Ishikawa (cell line): ENCODE measurements at regions not wholly inside any gene's neighbourhood (a gene's known extent, or its start where the extent isn't known, plus 50 kb on each side); places are given as distances from the start of the nearest gene placed in this dataset.

Experiments
- CEBPB ChIP-seq: IDR thresholded peaks from 2 replicates; pipeline ENCODE4 v1.6.1; 2012
- CREB1 ChIP-seq: IDR thresholded peaks from 2 replicates; pipeline ENCODE4 v1.6.1; 2012; ENCODE audit warnings: low read depth
- EGR1 ChIP-seq: IDR thresholded peaks from 2 replicates; pipeline ENCODE4 v1.6.1; 2012
- EP300 ChIP-seq: IDR thresholded peaks from 2 replicates; pipeline ENCODE4 v1.6.1; 2012; ENCODE audit warnings: borderline replicate concordance
- FOXM1 ChIP-seq: IDR thresholded peaks from 2 replicates; pipeline ENCODE4 v1.6.1; 2012; ENCODE audit warnings: low read depth, borderline replicate concordance
- MAX ChIP-seq: IDR thresholded peaks from 2 replicates; pipeline ENCODE4 v1.6.1; 2012
- NFIC ChIP-seq: IDR thresholded peaks from 2 replicates; pipeline ENCODE4 v1.6.1; 2012
- RAD21 ChIP-seq: IDR thresholded peaks from 2 replicates; pipeline ENCODE4 v1.6.1; 2012; ENCODE audit warnings: low read depth
- REST ChIP-seq: IDR thresholded peaks from 2 replicates; pipeline ENCODE4 v1.6.1; 2012; ENCODE audit warnings: low read depth, mild to moderate bottlenecking
- TAF1 ChIP-seq: IDR thresholded peaks from 2 replicates; pipeline ENCODE4 v1.6.1; 2012; ENCODE audit warnings: low read depth, mild to moderate bottlenecking
- TCF12 ChIP-seq: IDR thresholded peaks from 2 replicates; pipeline ENCODE4 v1.6.1; 2012; ENCODE audit warnings: low read depth
- TEAD4 ChIP-seq: IDR thresholded peaks from 2 replicates; pipeline ENCODE4 v1.6.1; 2012
- YY1 ChIP-seq: IDR thresholded peaks from 2 replicates; pipeline ENCODE4 v1.6.1; 2012; ENCODE audit warnings: low read depth
- ZBTB7A ChIP-seq: IDR thresholded peaks from 2 replicates; pipeline ENCODE4 v1.6.1; 2012; ENCODE audit warnings: low read depth
- TF ChIP-seq, protein P1 (sequence below): IDR thresholded peaks from 2 replicates; pipeline ENCODE4 v1.6.1; 2012

GRCh38 chr10:3445648-3446047 is 273.1 kb upstream of the PITRM1 start:
- TF ChIP-seq EGR1, result no peak
- no peak for TF ChIP-seq ZBTB7A
- TF ChIP-seq EP300, result no peak
- TF ChIP-seq TAF1, result no peak
- TF ChIP-seq REST, result no peak
- no peak for TF ChIP-seq YY1
- TF ChIP-seq NFIC, result no peak
- no peak for TF ChIP-seq TEAD4
- no peak for TF ChIP-seq CREB1
- no peak for TF ChIP-seq TCF12

DNA sequence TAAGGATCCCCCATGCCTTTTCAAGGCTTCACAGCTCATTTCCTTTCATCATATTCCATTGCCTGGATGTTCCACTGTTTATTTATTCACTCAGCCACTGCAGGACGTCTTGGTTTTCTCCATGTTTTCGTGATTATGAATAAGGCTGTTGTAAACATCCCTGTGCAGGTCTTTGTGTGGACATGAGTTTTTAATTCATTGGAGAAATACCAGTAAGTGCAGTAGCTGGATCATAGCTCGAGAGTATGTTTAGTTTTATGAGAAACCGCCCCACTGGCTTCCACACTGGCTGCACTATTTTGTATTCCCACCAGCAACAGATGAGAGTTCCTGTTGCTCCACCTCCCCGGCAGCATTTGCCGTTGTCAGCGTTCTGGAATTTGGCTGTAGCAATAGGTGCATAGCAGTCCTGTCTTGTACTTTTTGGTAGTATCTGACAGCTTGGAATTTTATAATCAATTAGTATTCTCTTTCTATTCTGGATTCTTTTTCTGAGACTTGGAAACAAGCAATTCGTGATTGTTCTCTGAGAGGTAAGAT is 269.9 kb upstream of the PITRM1 start:
- TF ChIP-seq CREB1, result no peak
- TF ChIP-seq EGR1, result no peak
- TF ChIP-seq REST, result no peak
- TF ChIP-seq CEBPB, result no peak
- no peak for TF ChIP-seq YY1
- TF ChIP-seq ZBTB7A, result no peak
- TF ChIP-seq EP300, result no peak
- no peak for TF ChIP-seq TEAD4
- TF ChIP-seq RAD21, result no peak
- TF ChIP-seq TAF1, result no peak
- TF ChIP-seq TCF12, result no peak
- TF ChIP-seq, protein P1, sequence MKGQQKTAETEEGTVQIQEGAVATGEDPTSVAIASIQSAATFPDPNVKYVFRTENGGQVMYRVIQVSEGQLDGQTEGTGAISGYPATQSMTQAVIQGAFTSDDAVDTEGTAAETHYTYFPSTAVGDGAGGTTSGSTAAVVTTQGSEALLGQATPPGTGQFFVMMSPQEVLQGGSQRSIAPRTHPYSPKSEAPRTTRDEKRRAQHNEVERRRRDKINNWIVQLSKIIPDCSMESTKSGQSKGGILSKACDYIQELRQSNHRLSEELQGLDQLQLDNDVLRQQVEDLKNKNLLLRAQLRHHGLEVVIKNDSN, result no peak
- no peak for TF ChIP-seq MAX
- no peak for TF ChIP-seq FOXM1
- TF ChIP-seq NFIC, result no peak

GRCh38 chr10:3439183-3439582 is 266.6 kb upstream of the PITRM1 start:
- no peak for TF ChIP-seq RAD21
- TF ChIP-seq TCF12, result no peak
- no peak for TF ChIP-seq TEAD4
- no peak for TF ChIP-seq CREB1

GRCh38 chr10:3438606-3439005 is 266.0 kb upstream of the PITRM1 start:
- no peak for TF ChIP-seq REST
- TF ChIP-seq, protein P1, result no peak
- no peak for TF ChIP-seq RAD21
- no peak for TF ChIP-seq NFIC
- TF ChIP-seq EGR1, result no peak
- TF ChIP-seq TCF12, result no peak
- no peak for TF ChIP-seq CEBPB
- no peak for TF ChIP-seq FOXM1
- no peak for TF ChIP-seq ZBTB7A
- no peak for TF ChIP-seq YY1
- no peak for TF ChIP-seq TEAD4
- no peak for TF ChIP-seq CREB1
- no peak for TF ChIP-seq MAX
- no peak for TF ChIP-seq TAF1

DNA sequence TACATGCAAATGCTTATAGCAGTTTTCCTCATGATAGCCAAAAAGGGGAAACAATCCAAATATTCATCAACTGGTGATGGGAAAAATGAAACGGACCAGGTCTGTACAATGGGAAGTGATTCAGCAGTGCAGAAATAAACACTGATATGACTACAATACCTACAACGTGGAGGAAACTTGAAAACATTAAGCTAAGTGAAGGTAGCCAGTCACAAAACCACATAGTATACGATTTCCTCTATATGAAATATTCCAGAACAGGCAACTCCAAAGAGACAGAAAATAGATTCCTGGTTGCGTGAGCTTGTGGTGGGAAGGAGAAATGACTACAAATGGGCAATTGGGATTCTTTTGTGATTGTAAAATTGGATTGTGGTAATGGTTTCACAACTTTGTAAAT is 263.1 kb upstream of the PITRM1 start:
- TF ChIP-seq YY1, result no peak
